Glomerular endothelial cell (primary cell): ENCODE measurements at regions not wholly inside any gene's neighbourhood (a gene's known extent, or its start where the extent isn't known, plus 50 kb on each side); places are given as distances from the start of the nearest gene placed in this dataset.
"Not testable (repeated sequence)": the region's sequence is repeated elsewhere in the genome, so short reads cannot be mapped to it uniquely, and the experiment has no call there.

ENCODE experiments used
- DNase-seq: peaks from one replicate; pipeline ENCODE4 v3.0.0-alpha.2; 2011; ENCODE audit warnings: low read depth, low spot score; ENCODE audit errors: extremely low read depth

DNA sequence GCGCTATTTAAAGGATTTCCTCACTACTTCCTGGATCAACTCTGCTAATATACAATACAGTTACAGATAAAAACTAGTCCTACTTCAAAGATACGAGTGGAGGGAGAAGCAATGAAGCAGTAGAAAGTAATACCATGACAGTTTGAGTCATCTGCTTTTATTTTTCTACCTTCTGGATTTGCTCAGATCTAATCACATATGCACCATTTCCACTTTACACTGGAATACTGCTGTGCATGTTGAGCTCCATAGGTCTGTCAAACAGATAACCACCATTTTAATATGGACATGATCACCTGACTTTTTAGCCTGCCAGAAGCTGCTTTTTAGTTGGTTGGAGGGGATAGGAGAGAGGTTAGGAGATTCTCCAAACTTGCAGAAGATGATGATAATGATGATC, 92.5 kb downstream of the MMUT start:
- DNase-seq, result no peak

DNA sequence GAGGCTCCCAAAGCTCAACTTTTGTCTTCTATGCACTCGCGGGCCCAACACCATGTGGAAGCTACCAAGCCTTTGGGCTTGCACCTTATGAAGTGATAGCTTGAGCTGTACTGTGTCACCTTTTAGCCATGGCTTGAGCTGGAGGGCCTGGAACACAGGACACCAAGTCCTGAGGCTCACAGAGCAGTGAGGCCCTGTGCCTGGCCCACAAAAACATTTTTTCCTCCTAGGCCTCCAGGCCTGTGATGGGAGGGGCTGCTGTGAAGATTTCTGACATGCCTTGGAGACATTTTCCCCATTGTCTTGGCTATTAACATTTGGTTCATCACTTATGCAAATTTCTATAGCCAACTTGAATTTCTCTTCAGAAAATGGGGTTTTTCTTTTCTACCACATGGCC, 96.5 kb downstream of the MMUT start:
- DNase-seq, result no peak

- no peak for DNase-seq
Measured at GRCh38 chr6:49348561-49348960, 114.5 kb downstream of the MMUT start.

- DNase-seq, result no peak
Measured at GRCh38 chr6:49342410-49342809, 120.6 kb downstream of the MMUT start.

GRCh38 chr6:49341869-49342268, 121.2 kb downstream of the MMUT start:
- no peak for DNase-seq

- no peak for DNase-seq
Measured at GRCh38 chr6:49339096-49339495, 124.0 kb downstream of the MMUT start.

- peak; percentile 97 for DNase-seq
Measured at GRCh38 chr6:49336514-49337131, 126.4 kb downstream of the MMUT start.

GRCh38 chr6:49333345-49334125, 129.5 kb downstream of the MMUT start:
- no peak for DNase-seq

GRCh38 chr6:49332781-49333180, 130.3 kb downstream of the MMUT start:
- DNase-seq, result no peak

DNA sequence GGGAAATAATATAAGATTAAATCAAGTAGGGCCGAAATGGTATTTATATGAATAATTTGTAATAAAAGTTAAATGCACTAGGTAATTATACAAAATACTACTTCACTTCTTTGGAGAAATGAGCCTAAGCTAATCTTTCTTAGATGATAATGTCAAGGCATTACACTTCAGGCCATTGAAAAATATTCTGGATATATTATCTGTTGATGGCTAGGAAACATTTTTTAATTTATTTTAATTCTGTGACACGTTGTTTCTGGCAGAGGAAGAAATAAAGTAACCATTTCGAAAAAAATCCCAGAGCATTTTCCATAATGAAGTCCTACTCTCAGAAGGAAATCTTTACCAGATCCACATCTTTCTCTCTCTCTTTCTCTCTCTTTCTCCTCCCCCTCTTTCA, 133.9 kb downstream of the MMUT start:
- DNase-seq, result no peak

GRCh38 chr6:49328051-49328744, 134.9 kb downstream of the MMUT start:
- DNase-seq, result no peak

DNA sequence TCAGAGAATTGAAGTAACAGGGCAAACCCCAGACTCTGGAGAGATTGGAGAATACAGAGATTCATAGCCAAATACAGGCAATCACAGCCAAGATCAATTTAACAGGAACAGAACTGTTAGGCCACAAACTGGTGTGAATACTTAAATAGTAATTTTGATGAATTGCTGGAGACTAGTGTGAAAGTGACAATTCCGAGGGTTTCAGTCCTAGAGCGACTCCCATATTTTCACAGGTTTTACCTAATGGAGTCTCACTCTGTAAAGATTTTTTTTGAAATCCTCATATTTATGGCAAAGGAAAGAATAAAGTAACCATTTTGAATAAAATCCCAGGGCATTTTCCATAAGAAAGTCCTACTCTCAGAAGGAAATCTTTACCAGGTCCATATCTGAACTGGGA, 135.5 kb downstream of the MMUT start:
- no peak for DNase-seq

GRCh38 chr6:49327005-49327404, 136.0 kb downstream of the MMUT start:
- DNase-seq, result no peak

DNA sequence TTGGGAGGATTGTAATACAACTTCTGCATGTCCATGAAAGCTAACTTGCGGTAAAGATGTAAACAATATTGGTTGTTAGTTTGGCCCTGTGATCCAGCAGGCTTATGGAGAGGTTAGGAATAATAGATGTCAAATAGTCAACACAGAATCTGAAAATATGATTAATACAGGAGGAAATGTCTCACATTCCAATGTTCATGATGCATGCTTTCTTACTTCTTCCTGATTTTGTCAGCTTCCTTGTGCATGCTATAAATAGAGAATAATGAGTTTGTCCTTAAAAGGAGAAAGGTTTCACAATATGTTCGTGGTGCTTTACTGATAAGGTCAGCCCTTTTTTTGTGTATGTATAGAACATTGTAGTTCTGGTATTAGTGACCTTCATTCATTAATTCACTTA, 136.7 kb downstream of the MMUT start:
- peak; percentile 93 for DNase-seq

DNA sequence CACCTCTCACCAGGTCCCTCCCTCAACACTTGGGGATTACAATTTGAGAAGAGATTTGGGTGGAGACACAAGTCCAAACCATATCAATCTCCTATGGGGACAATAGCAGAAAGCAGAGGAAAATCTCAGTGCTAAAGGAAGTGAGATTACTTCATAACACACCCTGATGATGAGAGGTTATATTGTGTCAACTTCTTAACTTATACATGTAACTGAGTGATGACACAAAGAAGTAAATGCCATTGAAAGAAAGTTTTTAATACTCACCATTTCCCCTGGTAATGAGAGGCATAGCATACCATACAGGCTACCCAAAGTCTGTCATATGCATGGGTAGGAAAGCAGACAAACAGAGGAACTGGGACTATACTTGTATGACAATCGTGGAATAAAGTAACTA, 137.2 kb downstream of the MMUT start:
- no peak for DNase-seq

GRCh38 chr6:49322861-49323260, 140.2 kb downstream of the MMUT start:
- no peak for DNase-seq

DNA sequence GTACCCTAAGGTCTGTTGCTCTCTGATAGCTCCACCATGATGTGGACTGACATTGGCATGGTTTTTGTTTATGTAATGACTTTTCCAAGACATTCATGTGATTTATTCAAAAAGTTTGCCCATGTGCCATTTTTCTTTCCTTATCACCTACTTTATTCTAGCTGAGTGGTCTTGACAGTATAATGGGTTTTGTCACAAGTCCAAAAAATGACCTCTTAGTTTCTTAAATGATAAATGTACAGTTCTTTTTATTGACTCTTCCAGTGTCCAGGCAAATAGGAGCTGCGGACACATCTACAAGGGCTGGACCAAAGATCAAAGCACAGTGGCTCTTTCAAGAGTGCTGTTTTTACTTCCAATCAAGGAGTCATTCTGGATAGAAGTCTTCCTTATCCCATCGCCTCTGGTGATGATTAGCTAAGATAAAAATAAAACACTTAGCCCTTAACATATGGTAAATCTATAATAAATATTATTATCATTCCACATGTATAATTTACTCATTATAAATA, 141.4 kb downstream of the MMUT start:
- DNase-seq, result no peak

- DNase-seq, result no peak
Measured at GRCh38 chr6:49305010-49305409, 158.0 kb downstream of the MMUT start.

DNA sequence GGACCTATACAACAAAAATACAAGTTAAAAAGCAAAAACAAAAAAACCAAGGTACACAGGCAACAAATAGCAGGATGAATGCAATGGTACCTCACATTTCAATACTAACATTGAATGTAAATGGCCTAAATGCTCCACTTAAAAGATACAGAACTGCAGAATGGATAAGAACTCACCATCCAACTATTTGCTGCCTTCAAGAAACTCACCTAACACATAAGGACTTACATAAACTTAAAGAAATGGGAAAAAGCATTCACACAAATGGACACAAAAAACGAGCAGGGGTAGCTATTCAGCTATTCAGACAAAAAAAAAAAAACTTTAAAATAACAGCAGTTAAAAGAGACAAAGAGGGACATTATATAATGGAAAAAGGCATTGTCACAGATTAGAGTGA, 158.7 kb downstream of the MMUT start:
- not testable (repeated sequence) for DNase-seq

- DNase-seq, result no peak
Measured at GRCh38 chr6:49300911-49301310, 162.1 kb downstream of the MMUT start.

GRCh38 chr6:49300443-49300842, 162.6 kb downstream of the MMUT start:
- no peak for DNase-seq

DNA sequence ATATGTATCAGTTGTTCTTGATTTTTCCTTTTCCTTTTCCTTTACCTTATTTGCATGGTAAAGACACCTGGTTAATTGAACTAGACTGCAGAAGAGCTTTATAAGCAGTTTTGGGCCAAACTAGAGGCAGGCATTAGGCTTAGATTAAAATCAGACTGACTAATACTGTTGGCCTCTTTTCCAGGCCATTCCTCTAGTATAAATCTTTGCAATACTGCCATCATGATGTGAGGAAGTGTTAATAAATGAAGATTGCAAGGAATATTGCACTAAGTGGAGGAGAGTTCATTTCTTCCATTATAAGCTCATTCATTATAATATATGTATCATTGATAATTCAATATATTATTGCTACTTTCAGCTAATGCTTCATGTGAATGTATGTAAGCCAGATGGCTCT, 163.8 kb downstream of the MMUT start:
- DNase-seq, result no peak
